Neural crest cell (in vitro differentiated cells): ENCODE measurements at regions not wholly inside any gene's neighbourhood (a gene's known extent, or its start where the extent isn't known, plus 50 kb on each side); places are given as distances from the start of the nearest gene placed in this dataset.
"Not testable (repeated sequence)": the region's sequence is repeated elsewhere in the genome, so short reads cannot be mapped to it uniquely, and the experiment has no call there.

Experiments
- DNase-seq: peaks from one replicate; pipeline ENCODE4 v3.0.0; 2021; ENCODE audit warnings: low read depth, mixed read lengths, low spot score
- H3K27ac Mint-ChIP-seq: one replicate; pipeline ENCODE4 v1.8.0; 2021; ENCODE audit warnings: mild to moderate bottlenecking, mixed read lengths; ENCODE audit not compliant: unreplicated experiment
- H3K27me3 Mint-ChIP-seq: 2 replicates; pipeline ENCODE4 v1.8.0; 2021; ENCODE audit warnings: low read depth, mild to moderate bottlenecking, mixed read lengths
- H3K36me3 Mint-ChIP-seq: 2 replicates; pipeline ENCODE4 v1.8.0; 2021; ENCODE audit warnings: low read depth, mild to moderate bottlenecking, mixed read lengths
- H3K4me1 Mint-ChIP-seq: 2 replicates; pipeline ENCODE4 v1.8.0; 2021; ENCODE audit warnings: mixed read lengths
- H3K4me3 Mint-ChIP-seq: one replicate; pipeline ENCODE4 v1.8.0; 2021; ENCODE audit warnings: mild to moderate bottlenecking, mixed read lengths
- H3K9me3 Mint-ChIP-seq: 2 replicates; pipeline ENCODE4 v1.8.0; 2021; ENCODE audit warnings: mixed read lengths
- TF ChIP-seq, protein P1 (sequence below): fragments of 200-600 bp; sonication (generic); conservative IDR thresholded peaks from 2 replicates; pipeline ENCODE4 v1.5.0; 2021; ENCODE audit warnings: antibody characterized with exemption, mild to moderate bottlenecking

DNA sequence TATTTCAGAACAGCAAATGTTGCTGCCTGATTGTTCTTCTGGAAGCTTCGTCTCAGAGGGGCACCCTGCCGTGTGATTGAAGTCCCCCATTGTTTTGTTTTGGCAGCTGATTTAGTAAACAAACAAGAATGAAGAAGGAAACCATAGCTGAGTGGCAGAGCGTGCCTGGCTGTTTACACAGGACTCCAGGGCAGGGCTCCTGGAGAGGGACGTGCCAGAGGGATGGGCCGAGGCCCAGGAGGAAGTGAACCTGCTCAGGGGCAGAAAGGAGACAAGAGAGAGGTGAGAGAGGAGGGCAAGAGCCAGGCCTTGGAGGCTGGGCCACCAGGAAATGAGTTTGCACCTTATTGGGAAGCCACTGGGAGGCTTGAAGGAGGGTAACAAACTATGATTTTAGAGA is 85.5 kb upstream of the B3GAT1 start:
- H3K36me3 Mint-ChIP-seq: peaks cover 6% of the 10 kb centered on the region
- DNase-seq: no peak
- peaks cover 20% of the 10 kb centered on the region for H3K27me3 Mint-ChIP-seq
- TF ChIP-seq, protein P1, sequence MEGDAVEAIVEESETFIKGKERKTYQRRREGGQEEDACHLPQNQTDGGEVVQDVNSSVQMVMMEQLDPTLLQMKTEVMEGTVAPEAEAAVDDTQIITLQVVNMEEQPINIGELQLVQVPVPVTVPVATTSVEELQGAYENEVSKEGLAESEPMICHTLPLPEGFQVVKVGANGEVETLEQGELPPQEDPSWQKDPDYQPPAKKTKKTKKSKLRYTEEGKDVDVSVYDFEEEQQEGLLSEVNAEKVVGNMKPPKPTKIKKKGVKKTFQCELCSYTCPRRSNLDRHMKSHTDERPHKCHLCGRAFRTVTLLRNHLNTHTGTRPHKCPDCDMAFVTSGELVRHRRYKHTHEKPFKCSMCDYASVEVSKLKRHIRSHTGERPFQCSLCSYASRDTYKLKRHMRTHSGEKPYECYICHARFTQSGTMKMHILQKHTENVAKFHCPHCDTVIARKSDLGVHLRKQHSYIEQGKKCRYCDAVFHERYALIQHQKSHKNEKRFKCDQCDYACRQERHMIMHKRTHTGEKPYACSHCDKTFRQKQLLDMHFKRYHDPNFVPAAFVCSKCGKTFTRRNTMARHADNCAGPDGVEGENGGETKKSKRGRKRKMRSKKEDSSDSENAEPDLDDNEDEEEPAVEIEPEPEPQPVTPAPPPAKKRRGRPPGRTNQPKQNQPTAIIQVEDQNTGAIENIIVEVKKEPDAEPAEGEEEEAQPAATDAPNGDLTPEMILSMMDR: no peak
- H3K9me3 Mint-ChIP-seq: peaks cover 6% of the 10 kb centered on the region
- H3K27ac Mint-ChIP-seq: no peak overlapping the region
- H3K4me3 Mint-ChIP-seq: no peak overlapping the region
- no peaks in the 10 kb centered on the region for H3K4me1 Mint-ChIP-seq

DNA sequence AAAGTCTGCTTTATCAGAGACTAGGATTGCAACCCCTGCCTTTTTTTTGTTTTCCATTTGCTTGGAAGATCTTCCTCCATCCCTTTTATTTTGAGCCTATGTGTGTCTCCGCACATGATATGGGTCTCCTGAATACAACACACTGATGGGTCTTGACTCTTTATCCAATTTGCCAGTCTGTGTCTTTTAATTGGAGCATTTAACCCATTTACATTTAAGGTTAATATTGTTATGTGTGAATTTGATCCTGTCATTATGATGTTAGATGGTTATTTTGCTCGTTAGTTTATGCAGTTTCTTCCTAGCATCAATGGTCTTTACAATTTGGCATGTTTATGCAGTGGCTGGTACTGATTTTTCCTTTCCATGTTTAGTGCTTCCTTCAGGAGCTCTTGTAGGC is 84.0 kb upstream of the B3GAT1 start:
- H3K4me1 Mint-ChIP-seq, H3K9me3 Mint-ChIP-seq, H3K36me3 Mint-ChIP-seq, H3K27ac Mint-ChIP-seq, H3K4me3 Mint-ChIP-seq, DNase-seq: not testable (repeated sequence)
- peaks cover 26% of the 10 kb centered on the region for H3K27me3 Mint-ChIP-seq

DNA sequence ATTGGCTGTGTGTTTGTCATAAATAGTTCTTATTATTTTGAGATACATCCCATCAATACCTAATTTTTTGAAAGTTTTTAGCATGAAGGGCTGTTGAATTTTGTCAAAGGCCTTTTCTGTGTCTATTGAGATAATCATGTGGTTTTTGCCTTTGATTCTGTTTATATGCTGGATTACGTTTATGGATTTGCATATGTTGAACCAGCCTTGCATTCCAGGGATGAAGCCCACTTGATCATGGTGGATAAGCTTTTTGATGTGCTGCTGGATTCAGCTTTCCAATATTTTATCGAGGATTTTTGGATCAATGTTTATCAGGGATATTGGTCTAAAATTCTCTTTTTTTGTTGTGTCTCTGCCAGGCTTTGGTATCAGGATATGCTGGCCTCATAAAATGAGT is 82.4 kb upstream of the B3GAT1 start:
- H3K4me3 Mint-ChIP-seq, H3K36me3 Mint-ChIP-seq, DNase-seq, H3K27ac Mint-ChIP-seq, H3K9me3 Mint-ChIP-seq, H3K4me1 Mint-ChIP-seq: not testable (repeated sequence)
- H3K27me3 Mint-ChIP-seq: peaks cover 28% of the 10 kb centered on the region

DNA sequence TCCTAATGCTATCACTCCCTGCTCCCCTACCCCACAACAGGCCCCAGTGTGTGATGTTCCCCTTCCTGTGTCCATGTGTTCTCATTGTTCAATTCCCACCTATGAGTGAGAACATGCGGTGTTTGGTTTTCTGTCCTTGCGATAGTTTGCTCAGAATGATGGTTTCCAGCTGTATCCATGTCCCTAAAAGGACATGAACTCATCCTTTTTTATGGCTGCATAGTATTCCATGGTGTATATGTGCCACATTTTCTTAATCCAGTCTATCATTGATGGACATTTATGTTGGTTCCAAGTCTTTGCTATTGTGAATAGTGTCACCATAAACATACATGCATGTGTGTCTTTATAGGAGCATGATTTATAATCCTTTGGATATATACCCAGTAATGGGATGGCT is 80.4 kb upstream of the B3GAT1 start:
- not testable (repeated sequence) for H3K4me3 Mint-ChIP-seq, H3K27ac Mint-ChIP-seq, H3K9me3 Mint-ChIP-seq, H3K36me3 Mint-ChIP-seq, H3K4me1 Mint-ChIP-seq, DNase-seq
- peaks cover 34% of the 10 kb centered on the region for H3K27me3 Mint-ChIP-seq

DNA sequence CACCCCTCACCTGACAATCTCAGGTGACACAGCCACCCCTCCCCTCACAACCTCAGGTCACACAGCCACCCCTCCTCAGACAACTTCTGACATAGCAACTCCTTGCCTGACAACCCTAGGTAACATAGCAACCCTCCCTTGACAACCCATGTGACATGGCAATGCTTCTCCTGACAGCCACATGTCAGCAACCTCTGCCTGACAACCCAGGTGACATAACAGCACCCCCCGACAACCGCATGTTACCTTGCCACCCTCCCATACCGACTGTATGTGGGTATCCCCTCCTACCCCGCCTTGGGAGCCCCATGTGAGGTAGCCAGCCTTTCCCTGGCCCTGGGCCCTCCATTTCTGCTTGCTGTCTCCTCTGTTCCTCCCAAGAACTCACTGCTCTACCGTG is 77.7 kb upstream of the B3GAT1 start:
- no peak for DNase-seq
- Mint-ChIP-seq H3K4me1 (no peaks in the 10 kb centered on the region), H3K4me3 (no peak overlapping the region), H3K9me3 (no peaks in the 10 kb centered on the region), H3K27ac (no peak overlapping the region), H3K27me3 (peaks cover 18% of the 10 kb centered on the region), H3K36me3 (no peaks in the 10 kb centered on the region)
- TF ChIP-seq, protein P1: no peak

DNA sequence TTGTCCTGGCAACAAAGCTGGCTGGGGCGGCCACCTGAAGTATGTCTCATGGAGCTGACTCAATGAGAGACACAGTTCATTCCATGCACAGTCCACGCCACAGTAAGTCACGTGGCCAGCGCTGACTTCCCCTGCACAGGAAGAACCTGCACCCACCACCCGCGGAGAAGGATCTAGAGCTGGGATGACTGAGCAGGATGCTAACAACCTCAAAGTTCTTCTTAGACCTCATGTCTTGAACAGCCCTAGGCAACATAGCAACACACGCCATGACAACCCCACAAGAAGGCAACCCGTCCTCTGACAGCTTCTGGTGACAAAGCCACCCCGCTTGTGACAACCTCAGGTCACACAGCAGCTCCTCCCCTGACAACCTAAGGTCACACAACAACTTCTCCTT is 76.9 kb upstream of the B3GAT1 start:
- Mint-ChIP-seq H3K36me3 (no peaks in the 10 kb centered on the region), H3K27ac (no peak overlapping the region), H3K27me3 (peaks cover 20% of the 10 kb centered on the region), H3K4me1 (no peaks in the 10 kb centered on the region), H3K9me3 (no peaks in the 10 kb centered on the region), H3K4me3 (no peak overlapping the region)
- no peak for DNase-seq
- TF ChIP-seq, protein P1: no peak

DNA sequence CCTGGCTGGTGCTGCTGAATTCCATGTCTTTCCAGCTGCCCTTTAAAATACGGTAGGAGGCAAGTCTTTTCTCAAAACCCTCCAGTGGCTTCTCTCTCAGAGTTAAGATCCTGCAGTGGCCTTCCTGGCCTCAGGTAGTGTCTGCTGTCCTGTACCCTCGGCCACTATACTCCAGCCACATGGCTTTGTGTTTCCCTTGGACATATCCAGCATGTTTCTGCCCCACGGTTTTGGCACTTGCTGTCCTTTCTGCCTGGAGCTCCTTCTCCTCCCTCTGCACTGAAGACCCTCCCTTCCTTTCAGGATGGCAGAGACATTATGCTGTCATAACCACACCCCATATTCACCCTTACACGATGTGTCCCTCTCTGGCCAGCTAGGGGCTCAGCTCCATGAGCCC is 76.5 kb upstream of the B3GAT1 start:
- TF ChIP-seq, protein P1: no peak
- Mint-ChIP-seq H3K4me1 (no peaks in the 10 kb centered on the region), H3K36me3 (no peaks in the 10 kb centered on the region), H3K4me3 (no peak overlapping the region), H3K27ac (no peak overlapping the region), H3K9me3 (no peaks in the 10 kb centered on the region), H3K27me3 (peaks cover 23% of the 10 kb centered on the region)
- no peak for DNase-seq
